IMR-90 (cell line): ENCODE measurements at regions not wholly inside any gene's neighbourhood (a gene's known extent, or its start where the extent isn't known, plus 50 kb on each side); places are given as distances from the start of the nearest gene placed in this dataset.
"Not testable (repeated sequence)": the region's sequence is repeated elsewhere in the genome, so short reads cannot be mapped to it uniquely, and the experiment has no call there.

ENCODE experiments used
- BHLHE40 ChIP-seq: fragments of 150-350 bp; IDR thresholded peaks from 2 replicates; pipeline ENCODE4 v1.6.1; 2016; ENCODE audit warnings: mild to moderate bottlenecking, low read depth, low read length
- CEBPB ChIP-seq: IDR thresholded peaks from 2 replicates; pipeline ENCODE4 v1.6.1; 2012; ENCODE audit warnings: low read depth, low read length, improper control_type of control experiment
- CTCF ChIP-seq: conservative IDR thresholded peaks from 2 replicates; pipeline ENCODE4 v1.5.1; 2012; ENCODE audit warnings: mild to moderate bottlenecking, low read depth, low read length, improper control_type of control experiment
- FOS ChIP-seq: fragments of 150-350 bp; IDR thresholded peaks from 2 replicates; pipeline ENCODE4 v1.6.1; 2016; ENCODE audit warnings: low read depth, low read length
- MXI1 ChIP-seq: IDR thresholded peaks from 2 replicates; pipeline ENCODE4 v1.6.1; 2012; ENCODE audit warnings: low read depth, mild to moderate bottlenecking, low read length, moderate library complexity, borderline replicate concordance
- POLR2A ChIP-seq: IDR thresholded peaks from 2 replicates; pipeline ENCODE4 v1.6.1; 2012; ENCODE audit warnings: mild to moderate bottlenecking, low read depth, low read length
- TF ChIP-seq, protein P1 (sequence below): fragments of 150-350 bp; IDR thresholded peaks from 2 replicates; pipeline ENCODE4 v1.6.1; 2017; ENCODE audit warnings: mild to moderate bottlenecking, antibody characterized with exemption, low read length, low read depth

- TF ChIP-seq CTCF, BHLHE40, POLR2A, MXI1, FOS, CEBPB: not testable (repeated sequence)
- TF ChIP-seq, protein P1, sequence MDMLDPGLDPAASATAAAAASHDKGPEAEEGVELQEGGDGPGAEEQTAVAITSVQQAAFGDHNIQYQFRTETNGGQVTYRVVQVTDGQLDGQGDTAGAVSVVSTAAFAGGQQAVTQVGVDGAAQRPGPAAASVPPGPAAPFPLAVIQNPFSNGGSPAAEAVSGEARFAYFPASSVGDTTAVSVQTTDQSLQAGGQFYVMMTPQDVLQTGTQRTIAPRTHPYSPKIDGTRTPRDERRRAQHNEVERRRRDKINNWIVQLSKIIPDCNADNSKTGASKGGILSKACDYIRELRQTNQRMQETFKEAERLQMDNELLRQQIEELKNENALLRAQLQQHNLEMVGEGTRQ, result not testable (repeated sequence)
These were observed 701.8 kb upstream of the CHRM3 start for GRCh38 chr1:238684576-238684975.
